Renal pelvis (tissue), 1 donor: ENCODE measurements at regions not wholly inside any gene's neighbourhood (a gene's known extent, or its start where the extent isn't known, plus 50 kb on each side); places are given as distances from the start of the nearest gene placed in this dataset.

ENCODE experiments used
- DNase-seq: peaks from one replicate; pipeline ENCODE4 v3.0.0-alpha.2; 2013

- no peak for DNase-seq
Observed at GRCh38 chr22:48702573-48703264, 1125.0 kb downstream of the BRD1 start.

DNA sequence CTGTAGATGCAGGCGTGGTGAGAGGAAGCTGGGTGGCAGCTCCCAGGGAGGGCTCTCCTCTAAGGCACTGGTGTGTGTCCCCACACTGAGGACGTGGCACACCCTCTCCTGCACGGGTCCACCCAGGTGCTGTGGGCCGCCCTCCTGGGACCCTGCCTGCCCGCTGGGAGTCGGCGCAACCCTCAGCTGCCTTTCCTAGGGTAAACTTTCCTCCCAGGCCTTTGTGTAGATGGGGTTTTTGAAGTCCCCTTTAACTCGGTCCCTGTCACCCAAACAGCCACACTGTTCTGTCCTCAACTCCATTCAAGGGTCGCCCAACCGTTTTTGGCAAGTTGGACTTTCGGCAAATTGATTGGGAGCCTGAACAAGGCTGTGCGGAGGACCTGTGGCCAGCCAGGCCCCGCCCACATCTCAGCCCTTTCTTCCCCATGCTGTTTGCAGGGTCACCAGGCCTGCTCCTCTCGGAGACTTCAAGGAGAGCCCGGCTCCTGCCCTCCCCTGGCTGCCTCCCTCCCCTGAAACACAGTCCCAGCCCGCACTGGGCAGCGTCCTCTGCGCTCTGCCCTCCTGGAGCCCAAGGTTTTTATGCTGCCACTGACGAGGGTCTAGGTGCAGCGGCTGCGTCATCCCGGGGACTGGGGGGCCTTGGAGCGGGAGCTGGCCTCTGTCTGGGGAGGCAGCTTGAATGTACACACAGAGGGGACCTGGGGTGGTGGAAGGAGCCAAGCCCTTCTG is 1126.2 kb downstream of the BRD1 start:
- DNase-seq: no peak

GRCh38 chr22:48700566-48701295 is 1126.9 kb downstream of the BRD1 start:
- no peak for DNase-seq

- DNase-seq: no peak
Observed at GRCh38 chr22:48700180-48700565, 1127.5 kb downstream of the BRD1 start.

- no peak for DNase-seq
Observed at GRCh38 chr22:48699511-48699910, 1128.2 kb downstream of the BRD1 start.

GRCh38 chr22:48698618-48699017 is 1129.1 kb downstream of the BRD1 start:
- no peak for DNase-seq

DNA sequence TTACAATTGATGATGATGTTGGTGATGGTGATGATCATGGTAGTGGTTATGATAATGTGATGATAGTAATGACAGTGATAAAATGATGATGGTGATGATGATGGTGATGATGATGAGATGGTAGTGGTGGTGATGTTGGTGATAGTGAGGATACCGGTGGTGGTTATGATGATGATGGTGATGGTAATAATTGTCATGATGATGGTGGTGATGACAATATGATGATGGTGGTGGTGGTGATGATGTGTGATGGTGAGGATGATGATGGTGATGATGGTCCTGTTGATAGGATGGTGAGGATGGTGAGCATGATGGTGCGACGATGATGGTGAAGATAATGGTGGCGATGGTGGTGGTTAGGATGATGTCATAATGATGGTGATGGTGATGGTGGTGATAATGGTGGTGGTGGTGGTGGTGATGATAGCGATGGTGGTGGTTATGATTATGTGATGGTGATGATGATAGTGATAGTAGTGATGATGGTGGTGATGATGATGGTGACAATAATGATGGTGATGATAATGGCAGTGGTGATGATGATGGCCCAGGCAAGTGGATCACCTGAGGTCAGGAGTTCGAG is 1129.9 kb downstream of the BRD1 start:
- DNase-seq: no peak

DNA sequence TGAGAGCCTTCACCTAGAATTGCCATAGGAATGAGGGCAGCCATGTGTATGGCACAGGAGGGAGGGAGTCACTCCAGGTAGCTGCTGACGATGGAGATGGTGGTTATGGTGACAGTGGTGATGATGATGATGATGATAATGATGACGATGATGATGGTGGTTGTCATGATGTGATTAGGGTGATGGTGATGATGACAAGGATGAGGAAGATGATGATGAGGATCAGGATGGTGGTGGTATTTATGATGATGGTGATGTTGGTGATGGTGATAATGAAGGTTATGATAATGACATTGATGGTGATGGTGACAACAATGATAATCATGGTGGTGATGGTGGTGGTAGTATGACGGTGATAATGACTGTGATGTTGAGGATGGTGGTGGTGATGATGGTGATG is 1130.5 kb downstream of the BRD1 start:
- no peak for DNase-seq

DNA sequence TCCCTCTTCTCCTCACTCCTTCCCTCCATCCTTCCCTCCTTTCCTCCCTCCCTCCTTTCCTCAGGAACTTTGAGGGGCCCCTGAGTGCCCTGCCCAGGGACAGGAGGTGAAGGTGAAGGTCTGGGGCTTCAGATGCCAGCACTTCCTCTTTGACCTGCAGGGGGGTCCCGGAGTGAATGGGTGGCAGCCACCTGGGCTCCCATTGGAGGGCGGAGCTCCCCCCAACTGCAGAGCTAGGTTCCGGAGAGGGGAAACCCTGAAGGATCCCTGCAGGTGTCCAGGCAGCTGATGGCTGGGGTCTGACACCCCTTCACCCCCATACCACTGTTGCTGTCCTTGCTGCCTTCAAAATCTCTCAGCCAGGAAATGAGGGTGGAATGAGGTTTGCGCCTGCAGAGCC is 1131.3 kb downstream of the BRD1 start:
- DNase-seq: no peak

DNA sequence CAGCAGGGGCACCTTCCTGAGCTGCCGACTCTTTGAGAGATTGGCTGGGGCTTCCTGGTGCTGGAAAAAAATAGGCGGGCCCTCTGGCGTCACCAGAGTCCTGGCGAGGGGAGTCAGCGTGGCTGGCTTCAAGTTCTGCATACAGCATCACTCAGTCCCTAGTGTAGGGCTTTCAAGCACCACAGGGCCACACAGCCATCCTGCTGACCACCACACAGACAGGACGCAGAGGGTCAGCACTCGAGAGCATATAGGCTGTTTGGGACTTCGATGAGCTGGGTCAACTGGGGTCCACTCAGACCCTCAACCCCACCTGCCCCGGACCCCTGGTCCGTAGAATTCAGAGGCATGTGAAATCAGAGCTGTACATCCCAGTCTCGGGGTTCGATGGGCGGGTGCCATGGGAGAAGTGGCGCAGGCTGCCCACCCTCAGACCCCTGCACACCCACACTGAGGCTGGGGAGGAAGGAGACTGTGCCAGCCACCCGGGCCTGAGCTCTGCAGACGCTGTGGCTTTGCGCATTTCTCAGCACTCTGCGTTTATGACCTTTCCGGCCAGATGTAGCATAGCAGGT is 1131.9 kb downstream of the BRD1 start:
- no peak for DNase-seq

DNA sequence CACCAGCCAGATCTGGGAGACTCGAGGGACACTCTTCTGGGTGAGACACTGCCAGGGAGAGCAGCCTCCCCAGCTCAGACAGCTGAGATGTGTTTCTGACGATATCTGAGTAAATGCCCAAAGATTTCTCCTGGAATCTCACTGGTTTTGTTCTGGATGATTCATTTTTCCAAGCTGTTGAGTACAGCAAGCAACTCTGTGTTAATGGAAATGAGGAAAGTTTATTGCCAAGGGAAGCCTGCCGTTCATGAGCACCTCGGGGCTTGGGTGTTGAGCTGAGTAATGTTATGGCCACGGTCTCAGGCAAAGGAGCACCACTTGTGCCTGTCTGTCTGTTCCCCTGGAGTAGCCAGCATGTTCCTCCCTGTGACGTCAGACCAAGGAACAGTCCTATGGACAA is 1132.4 kb downstream of the BRD1 start:
- no peak for DNase-seq

DNA sequence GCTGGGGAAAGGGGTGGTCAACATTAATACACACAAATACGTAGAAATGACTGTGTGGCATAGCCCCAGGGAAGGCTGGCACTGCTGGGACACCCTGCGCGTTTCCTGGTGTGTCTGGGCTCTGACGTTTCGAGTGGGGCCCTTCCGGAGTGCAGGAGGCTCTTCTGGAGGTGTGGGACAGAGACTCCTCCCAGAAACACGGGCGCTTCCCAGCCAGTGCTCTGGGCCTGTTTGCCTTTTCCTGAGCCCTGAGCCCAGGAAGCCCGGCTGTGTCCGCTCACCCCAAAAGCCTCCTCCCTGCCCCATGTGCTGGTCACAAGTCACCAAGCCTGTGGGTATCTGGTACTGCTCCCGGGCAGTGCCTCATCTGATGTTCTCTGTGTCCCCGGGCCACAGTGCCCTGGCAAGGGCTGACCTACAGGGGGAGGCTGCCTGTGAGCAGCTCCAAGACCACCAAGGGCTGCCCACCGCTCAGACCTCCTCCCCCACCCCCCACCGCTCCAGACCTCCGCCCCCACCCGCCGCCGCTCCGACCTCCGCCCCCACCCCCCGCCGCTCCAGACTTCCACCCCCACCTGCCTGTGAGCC is 1133.3 kb downstream of the BRD1 start:
- no peak for DNase-seq

GRCh38 chr22:48693377-48694135 is 1134.1 kb downstream of the BRD1 start:
- no peak for DNase-seq

DNA sequence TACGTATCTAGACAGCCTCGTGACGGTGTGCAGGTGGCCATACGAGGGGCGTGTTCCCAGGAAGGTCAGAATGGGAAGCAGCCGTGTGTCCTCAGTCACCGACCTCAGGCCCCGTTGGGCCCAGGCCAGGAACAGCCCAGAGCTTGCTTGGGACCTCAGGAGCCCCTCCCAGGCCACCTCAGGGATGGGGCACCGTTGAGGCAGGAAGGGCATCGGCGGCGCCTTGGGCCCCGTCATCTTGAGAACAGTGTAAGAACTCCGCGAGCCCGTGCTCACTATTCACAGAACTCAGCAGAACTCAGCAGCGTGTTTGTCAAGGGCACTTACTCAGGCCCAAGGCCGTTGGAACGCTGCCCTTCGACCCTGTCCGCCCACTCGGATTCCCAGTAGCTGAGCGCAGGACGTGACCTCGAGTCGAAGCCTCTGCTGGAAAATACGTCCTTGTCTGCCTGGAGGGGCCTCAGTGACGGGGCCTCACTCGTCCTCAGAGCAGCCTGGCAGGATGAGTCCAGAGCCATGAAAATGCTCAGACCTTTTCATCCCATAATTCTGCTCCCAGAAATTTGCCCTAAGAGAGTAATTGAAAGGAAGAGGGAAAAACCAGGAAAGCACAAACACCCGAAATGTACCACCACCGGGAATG is 1134.8 kb downstream of the BRD1 start:
- DNase-seq: no peak

GRCh38 chr22:48691431-48691851 is 1136.2 kb downstream of the BRD1 start:
- no peak for DNase-seq

DNA sequence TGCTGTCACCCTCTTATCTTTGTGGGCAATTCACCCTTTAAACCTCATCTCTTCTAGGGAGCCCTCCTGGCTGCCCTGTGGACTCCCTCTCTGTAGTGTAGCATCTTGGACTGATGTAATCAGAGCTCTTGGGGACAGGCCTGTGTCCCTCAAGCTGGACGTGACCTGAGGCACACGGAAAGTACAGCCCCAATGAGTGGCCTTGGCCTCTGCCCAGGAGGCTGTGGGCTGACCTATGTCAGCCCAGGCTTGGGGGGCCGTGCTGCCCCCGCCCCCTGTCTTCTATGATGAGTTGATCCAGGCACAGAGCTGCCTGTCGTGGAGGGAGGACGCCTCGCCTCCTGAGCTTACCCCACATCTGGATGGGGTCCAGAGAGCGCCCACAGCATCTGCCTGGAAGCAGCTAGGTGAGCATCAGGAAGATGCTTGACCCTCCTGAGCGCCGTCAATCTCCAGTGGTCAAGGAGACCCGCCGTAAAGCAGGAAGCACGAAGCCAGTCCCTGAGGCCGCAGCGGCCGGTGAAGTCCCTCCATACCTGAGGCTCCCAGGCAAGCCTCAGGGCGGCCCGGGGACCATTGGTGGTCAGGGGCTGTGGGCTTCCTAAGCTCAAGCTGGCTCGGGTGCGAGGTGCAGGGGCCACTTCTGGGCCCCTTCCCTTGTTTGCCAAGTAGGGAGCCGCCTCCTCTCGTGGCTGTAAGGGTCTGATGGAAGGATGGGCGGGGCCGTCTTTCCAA is 1136.9 kb downstream of the BRD1 start:
- no peak for DNase-seq

GRCh38 chr22:48689206-48689605 is 1138.5 kb downstream of the BRD1 start:
- no peak for DNase-seq

- no peak for DNase-seq
Observed at GRCh38 chr22:48688366-48688765, 1139.3 kb downstream of the BRD1 start.

DNA sequence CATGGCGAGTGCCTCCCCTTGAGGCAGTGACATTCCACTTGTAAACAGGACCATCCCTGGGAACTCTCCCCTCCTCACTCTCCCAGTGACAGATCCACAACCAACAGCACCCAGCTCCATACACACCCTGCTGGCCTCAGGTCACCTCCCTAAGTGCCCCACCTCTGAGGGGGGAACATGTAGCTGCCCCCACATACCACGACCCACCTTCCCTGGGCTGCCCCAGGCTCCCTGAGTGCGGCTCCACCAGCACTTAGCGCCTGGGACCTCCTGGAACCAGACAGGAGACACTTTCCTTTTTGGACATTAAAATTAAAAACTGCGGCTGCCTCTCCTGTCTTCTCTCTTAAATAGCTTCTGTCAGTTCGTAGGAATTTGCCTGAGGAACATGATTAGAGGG is 1140.1 kb downstream of the BRD1 start:
- DNase-seq: no peak
